RWPE2 (cell line): ENCODE measurements at regions not wholly inside any gene's neighbourhood (a gene's known extent, or its start where the extent isn't known, plus 50 kb on each side); places are given as distances from the start of the nearest gene placed in this dataset.

Experiments used
- ATAC-seq: fragments of 200-7000 bp; cut with Tn5 transposase; 3 replicates; pipeline ENCODE4 v1.9.1; 2021; ENCODE audit warnings: low read depth
- DNase-seq: peaks from one replicate; pipeline ENCODE4 v3.0.0-alpha.2; 2020; ENCODE audit warnings: low spot score
- H3K27ac ChIP-seq: fragments of 450-650 bp; 2 replicates; pipeline ENCODE4 v1.5.1; 2017; ENCODE audit warnings: mild to moderate bottlenecking; ENCODE audit not compliant: poor library complexity, severe bottlenecking
- H3K27me3 ChIP-seq: fragments of 250-450 bp; sonication (Bioruptor Pico); 2 replicates; pipeline ENCODE4 v1.5.1; 2021; ENCODE audit warnings: mild to moderate bottlenecking, moderate library complexity; ENCODE audit not compliant: insufficient read depth, poor library complexity, severe bottlenecking
- H3K36me3 ChIP-seq: fragments of 250-450 bp; sonication (Bioruptor Pico); 2 replicates; pipeline ENCODE4 v1.5.1; 2020; ENCODE audit warnings: low read depth, mild to moderate bottlenecking, moderate library complexity
- H3K4me1 ChIP-seq: fragments of 250-450 bp; sonication (Bioruptor Pico); 2 replicates; pipeline ENCODE4 v1.5.1; 2021; ENCODE audit warnings: mild to moderate bottlenecking, moderate library complexity; ENCODE audit not compliant: insufficient read depth, poor library complexity, severe bottlenecking
- H3K4me3 ChIP-seq: fragments of 250-450 bp; sonication (Bioruptor Pico); 2 replicates; pipeline ENCODE4 v1.5.1; 2021; ENCODE audit warnings: mild to moderate bottlenecking, moderate library complexity; ENCODE audit not compliant: severe bottlenecking
- H3K9me3 ChIP-seq: fragments of 250-450 bp; sonication (Bioruptor Pico); 2 replicates; pipeline ENCODE4 v1.5.1; 2021; ENCODE audit warnings: mild to moderate bottlenecking, moderate library complexity; ENCODE audit not compliant: severe bottlenecking
- CTCF ChIP-seq: fragments of 450-650 bp; IDR thresholded peaks from one replicate; pipeline ENCODE4 v1.5.1; 2017; ENCODE audit warnings: mild to moderate bottlenecking, moderate library complexity; ENCODE audit not compliant: poor library complexity, severe bottlenecking

- H3K36me3 ChIP-seq, result no peaks in the 10 kb centered on the region
- no peaks in the 10 kb centered on the region for H3K9me3 ChIP-seq
- ATAC-seq, result no peak
Measured at GRCh38 chr3:10700821-10701220, 115.2 kb upstream of the SLC6A11 start.

DNA sequence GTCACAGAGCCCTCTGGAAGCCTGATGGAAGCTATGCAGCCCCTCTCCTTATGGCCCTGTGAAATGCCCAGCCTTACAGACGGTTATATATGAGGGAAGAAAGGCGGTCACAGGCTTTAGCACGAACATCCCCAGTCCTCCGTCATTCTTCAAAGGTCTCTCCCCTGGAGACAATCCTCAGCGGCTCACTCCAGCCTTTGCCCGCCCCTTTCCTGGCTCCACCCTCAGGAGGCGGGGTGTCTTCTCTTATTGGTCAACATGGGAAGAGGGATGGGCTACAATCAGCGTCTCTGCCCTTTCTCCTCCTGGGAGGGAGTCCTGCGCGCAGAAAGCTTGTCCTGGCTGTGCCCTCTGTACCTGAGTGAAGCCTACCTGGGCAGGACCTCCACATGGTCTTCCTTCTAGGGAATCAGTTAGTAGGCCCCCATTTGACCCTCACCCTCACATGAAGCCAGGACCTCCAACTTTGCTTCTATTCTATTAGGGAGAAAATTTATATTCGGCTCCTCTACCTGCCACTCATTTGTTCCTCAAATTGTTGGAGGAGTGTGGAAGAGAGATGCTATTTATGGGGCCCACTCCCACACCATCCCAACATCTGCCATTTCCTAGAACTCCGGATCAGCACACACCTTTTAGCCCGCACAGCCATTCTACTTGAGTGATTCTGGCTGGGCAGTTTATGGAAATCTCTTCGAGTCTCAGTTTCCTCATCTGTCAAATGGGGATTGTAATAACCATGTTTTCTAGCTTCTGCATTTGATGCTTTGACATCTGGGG is 112.9 kb upstream of the SLC6A11 start:
- Histone ChIP-seq H3K4me3 (no peak overlapping the region), H3K27me3 (peaks cover 27% of the 10 kb centered on the region), H3K4me1 (no peaks in the 10 kb centered on the region), H3K27ac (no peak overlapping the region), H3K9me3 (no peaks in the 10 kb centered on the region), H3K36me3 (no peaks in the 10 kb centered on the region)
- ATAC-seq, result peak; percentile 84
- DNase-seq, result no peak
- no peak for TF ChIP-seq CTCF

More at GRCh38 chr3:10700821-10701220, 115.2 kb upstream of the SLC6A11 start:
- no peak for DNase-seq
- Histone ChIP-seq H3K4me3 (no peak overlapping the region), H3K4me1 (no peaks in the 10 kb centered on the region), H3K27me3 (peaks cover 7% of the 10 kb centered on the region), H3K27ac (no peak overlapping the region)
- no peak for TF ChIP-seq CTCF

DNA sequence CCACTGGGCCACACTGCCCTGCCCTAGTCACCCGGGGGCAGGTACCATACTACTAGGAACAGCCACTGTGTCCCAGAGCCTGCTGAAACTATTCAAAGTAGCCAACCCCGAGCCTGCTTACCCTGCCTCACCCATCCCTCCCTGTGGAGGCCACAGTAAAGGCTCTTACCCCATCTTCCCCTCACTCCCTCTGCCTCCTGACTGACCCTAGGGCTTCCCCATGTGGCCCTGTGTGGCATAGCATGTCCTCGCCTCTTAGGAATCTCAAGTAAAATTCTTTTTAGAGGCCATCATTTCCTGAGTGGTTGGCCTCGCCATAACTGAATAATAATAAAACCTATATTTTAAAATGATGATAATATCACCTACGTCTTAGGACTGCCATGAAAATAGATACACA is 112.2 kb upstream of the SLC6A11 start:
- H3K27ac ChIP-seq, result no peak overlapping the region
- no peak overlapping the region for H3K4me3 ChIP-seq
- ATAC-seq (peak; percentile 32; the same call in 1 of the 3 replicates), DNase-seq (no peak)
- no peaks in the 10 kb centered on the region for H3K9me3 ChIP-seq
- H3K27me3 ChIP-seq, result peaks cover 35% of the 10 kb centered on the region
- no peaks in the 10 kb centered on the region for H3K36me3 ChIP-seq
- TF ChIP-seq CTCF, result no peak
- H3K4me1 ChIP-seq, result no peaks in the 10 kb centered on the region

DNA sequence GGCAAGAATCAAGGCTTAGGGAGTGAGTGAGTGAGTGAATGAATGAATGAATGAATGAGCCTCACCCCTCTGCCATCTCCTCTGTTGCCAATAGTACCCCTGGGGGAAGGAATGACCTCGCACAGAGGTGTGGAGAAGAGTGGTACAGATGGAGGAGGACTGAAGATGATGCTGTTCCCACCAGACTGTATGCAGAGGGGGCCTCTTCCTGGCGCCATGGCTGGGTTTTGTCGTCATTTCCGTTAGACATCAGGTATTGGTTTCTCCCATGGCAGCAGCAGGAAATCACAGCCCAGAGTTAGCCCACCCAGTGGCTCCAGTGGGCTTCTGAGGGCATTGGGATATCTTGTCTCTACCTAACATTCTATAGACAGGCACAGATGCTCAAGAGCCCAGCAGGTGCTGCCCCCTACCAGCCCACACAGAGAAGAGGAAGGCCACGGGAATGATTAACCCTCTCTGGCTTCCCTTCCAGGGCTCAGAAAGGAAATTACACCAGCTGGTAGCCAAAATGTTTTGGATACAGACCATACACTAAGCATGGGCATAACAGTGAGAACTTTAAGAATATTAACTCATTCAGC is 109.8 kb upstream of the SLC6A11 start:
- no peaks in the 10 kb centered on the region for H3K4me1 ChIP-seq
- no peak for TF ChIP-seq CTCF
- ATAC-seq (no peak), DNase-seq (no peak)
- no peak overlapping the region for H3K27ac ChIP-seq
- H3K36me3 ChIP-seq, result no peaks in the 10 kb centered on the region
- H3K9me3 ChIP-seq, result no peaks in the 10 kb centered on the region
- no peak overlapping the region for H3K4me3 ChIP-seq
- H3K27me3 ChIP-seq, result peaks cover 52% of the 10 kb centered on the region
